Endothelial cell (in vitro differentiated cells): ENCODE measurements at regions not wholly inside any gene's neighbourhood (a gene's known extent, or its start where the extent isn't known, plus 50 kb on each side); places are given as distances from the start of the nearest gene placed in this dataset.

Source experiments
- DNase-seq: peaks from one replicate; pipeline ENCODE4 v3.0.0; 2021; ENCODE audit warnings: low spot score
- H3K27ac Mint-ChIP-seq: one replicate; pipeline ENCODE4 v1.8.0; 2021; ENCODE audit warnings: mixed read lengths, inconsistent platforms; ENCODE audit not compliant: unreplicated experiment
- H3K27me3 Mint-ChIP-seq: one replicate; pipeline ENCODE4 v1.8.0; 2021; ENCODE audit warnings: mild to moderate bottlenecking, moderate library complexity, mixed read lengths, inconsistent platforms; ENCODE audit not compliant: unreplicated experiment
- H3K36me3 Mint-ChIP-seq: one replicate; pipeline ENCODE4 v1.8.0; 2021; ENCODE audit warnings: mild to moderate bottlenecking, low read depth, mixed read lengths, inconsistent platforms; ENCODE audit not compliant: unreplicated experiment
- H3K4me1 Mint-ChIP-seq: one replicate; pipeline ENCODE4 v1.8.0; 2021; ENCODE audit warnings: mild to moderate bottlenecking, mixed read lengths, inconsistent platforms; ENCODE audit not compliant: unreplicated experiment
- H3K4me3 Mint-ChIP-seq: one replicate; pipeline ENCODE4 v1.8.0; 2021; ENCODE audit warnings: mild to moderate bottlenecking, mixed read lengths, inconsistent platforms; ENCODE audit not compliant: unreplicated experiment
- H3K9me3 Mint-ChIP-seq: one replicate; pipeline ENCODE4 v1.8.0; 2021; ENCODE audit warnings: mixed read lengths, inconsistent platforms; ENCODE audit not compliant: unreplicated experiment
- TF ChIP-seq, protein P1 (sequence below): fragments of 200-600 bp; sonication (generic); IDR thresholded peaks from one replicate; pipeline ENCODE4 v1.5.0; 2021; ENCODE audit warnings: antibody characterized with exemption; ENCODE audit not compliant: unreplicated experiment

DNA sequence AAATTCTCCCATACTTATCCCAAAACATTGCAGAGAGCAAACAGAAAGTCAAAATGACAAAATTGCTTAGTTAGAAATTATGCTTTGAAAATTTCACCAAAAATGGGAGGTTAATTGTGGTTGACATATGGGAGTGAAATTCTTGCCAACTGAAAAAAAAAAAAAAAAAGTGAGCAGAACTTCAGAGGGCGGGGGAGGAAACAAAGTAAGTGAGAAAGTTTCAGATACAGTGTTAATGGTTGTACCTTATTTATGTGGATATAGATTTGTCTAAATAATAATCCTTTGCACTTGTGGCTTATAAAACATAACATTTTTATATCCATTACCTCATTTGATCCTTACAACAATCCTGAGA lies 91.5 kb upstream of the RAP2B start:
- Mint-ChIP-seq H3K27ac (no peak overlapping the region), H3K27me3 (peaks cover 3% of the 10 kb centered on the region), H3K9me3 (no peaks in the 10 kb centered on the region), H3K36me3 (no peaks in the 10 kb centered on the region), H3K4me1 (no peaks in the 10 kb centered on the region), H3K4me3 (no peak overlapping the region)
- TF ChIP-seq, protein P1, sequence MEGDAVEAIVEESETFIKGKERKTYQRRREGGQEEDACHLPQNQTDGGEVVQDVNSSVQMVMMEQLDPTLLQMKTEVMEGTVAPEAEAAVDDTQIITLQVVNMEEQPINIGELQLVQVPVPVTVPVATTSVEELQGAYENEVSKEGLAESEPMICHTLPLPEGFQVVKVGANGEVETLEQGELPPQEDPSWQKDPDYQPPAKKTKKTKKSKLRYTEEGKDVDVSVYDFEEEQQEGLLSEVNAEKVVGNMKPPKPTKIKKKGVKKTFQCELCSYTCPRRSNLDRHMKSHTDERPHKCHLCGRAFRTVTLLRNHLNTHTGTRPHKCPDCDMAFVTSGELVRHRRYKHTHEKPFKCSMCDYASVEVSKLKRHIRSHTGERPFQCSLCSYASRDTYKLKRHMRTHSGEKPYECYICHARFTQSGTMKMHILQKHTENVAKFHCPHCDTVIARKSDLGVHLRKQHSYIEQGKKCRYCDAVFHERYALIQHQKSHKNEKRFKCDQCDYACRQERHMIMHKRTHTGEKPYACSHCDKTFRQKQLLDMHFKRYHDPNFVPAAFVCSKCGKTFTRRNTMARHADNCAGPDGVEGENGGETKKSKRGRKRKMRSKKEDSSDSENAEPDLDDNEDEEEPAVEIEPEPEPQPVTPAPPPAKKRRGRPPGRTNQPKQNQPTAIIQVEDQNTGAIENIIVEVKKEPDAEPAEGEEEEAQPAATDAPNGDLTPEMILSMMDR, result no peak
- no peak for DNase-seq

DNA sequence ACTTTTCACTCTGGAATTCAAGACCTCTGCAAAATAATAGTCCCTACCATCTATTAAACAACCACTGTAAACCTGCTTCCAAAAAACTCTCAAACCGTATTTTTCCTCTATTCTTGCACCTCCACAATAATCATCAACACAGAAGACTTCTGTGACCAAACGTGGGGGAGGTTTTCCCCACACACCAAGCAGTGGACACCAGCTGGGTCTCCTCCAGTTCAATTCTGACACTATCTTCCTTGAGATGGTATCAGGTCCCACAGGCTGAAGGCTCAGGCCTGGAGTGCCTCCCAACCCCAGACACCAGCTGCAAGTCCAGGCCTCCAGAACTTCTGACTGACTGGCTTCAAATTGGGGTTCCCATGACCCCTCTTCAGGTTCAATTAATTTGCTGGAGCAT lies 89.6 kb upstream of the RAP2B start:
- Mint-ChIP-seq H3K9me3 (no peaks in the 10 kb centered on the region), H3K36me3 (no peaks in the 10 kb centered on the region), H3K27ac (no peak overlapping the region), H3K27me3 (peaks cover 3% of the 10 kb centered on the region), H3K4me3 (no peak overlapping the region), H3K4me1 (no peaks in the 10 kb centered on the region)
- no peak for DNase-seq
- TF ChIP-seq, protein P1, result no peak

DNA sequence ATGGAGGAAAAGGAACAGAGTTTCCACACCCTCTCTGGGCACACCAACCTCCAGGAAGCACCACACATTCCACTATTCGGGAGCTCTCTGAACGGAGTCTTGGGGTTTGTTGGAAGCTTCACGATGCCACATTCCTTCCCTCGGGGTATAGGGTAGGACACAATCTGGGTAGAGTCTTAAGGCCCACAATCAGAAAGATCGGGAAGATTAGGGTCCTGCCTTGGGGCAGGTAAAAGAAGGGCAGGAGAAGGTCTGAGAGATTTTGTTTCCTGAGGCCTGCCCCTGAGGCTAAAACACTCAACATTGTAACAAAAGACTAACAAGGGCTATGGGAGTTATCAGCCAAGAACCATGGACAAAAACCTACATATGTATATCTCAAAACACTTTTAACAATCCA lies 89.2 kb upstream of the RAP2B start:
- Mint-ChIP-seq H3K4me1 (no peaks in the 10 kb centered on the region), H3K9me3 (no peaks in the 10 kb centered on the region), H3K27ac (no peak overlapping the region), H3K36me3 (no peaks in the 10 kb centered on the region), H3K4me3 (no peak overlapping the region), H3K27me3 (peaks cover 3% of the 10 kb centered on the region)
- TF ChIP-seq, protein P1, result no peak
- no peak for DNase-seq

GRCh38 chr3:153073636-153074035 lies 88.4 kb upstream of the RAP2B start:
- Mint-ChIP-seq H3K9me3 (no peaks in the 10 kb centered on the region), H3K27me3 (peaks cover 3% of the 10 kb centered on the region), H3K36me3 (no peaks in the 10 kb centered on the region), H3K27ac (no peak overlapping the region), H3K4me3 (no peak overlapping the region), H3K4me1 (no peaks in the 10 kb centered on the region)
- TF ChIP-seq, protein P1, result no peak
- DNase-seq, result no peak

DNA sequence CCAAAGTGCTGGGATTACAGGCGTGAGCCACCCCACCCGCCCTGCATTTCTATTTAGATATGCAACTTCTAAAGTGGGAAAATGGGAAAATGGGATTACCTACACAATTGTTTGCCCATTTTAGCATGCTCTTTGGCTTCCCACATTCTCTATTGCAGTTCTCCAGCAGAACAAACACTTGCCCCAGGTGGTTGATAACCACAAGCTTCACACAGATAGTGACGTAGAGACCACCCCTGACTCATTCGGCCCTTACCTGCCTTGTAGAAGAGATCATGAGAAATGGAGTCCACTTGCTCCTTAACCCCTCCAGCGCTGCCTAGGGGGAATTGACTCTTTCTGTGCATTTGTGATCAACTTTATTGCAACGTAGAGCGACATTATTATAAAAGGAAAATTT lies 83.2 kb upstream of the RAP2B start:
- Mint-ChIP-seq H3K4me1 (peaks cover 5% of the 10 kb centered on the region), H3K4me3 (no peak overlapping the region), H3K27ac (no peak overlapping the region), H3K27me3 (peaks cover 5% of the 10 kb centered on the region), H3K36me3 (no peaks in the 10 kb centered on the region), H3K9me3 (no peaks in the 10 kb centered on the region)
- TF ChIP-seq, protein P1, result no peak
- no peak for DNase-seq
